ENCODE measurements at regions not wholly inside any gene's neighbourhood (a gene's known extent, or its start where the extent isn't known, plus 50 kb on each side); places are given as distances from the start of the nearest gene placed in this dataset.

DNA sequence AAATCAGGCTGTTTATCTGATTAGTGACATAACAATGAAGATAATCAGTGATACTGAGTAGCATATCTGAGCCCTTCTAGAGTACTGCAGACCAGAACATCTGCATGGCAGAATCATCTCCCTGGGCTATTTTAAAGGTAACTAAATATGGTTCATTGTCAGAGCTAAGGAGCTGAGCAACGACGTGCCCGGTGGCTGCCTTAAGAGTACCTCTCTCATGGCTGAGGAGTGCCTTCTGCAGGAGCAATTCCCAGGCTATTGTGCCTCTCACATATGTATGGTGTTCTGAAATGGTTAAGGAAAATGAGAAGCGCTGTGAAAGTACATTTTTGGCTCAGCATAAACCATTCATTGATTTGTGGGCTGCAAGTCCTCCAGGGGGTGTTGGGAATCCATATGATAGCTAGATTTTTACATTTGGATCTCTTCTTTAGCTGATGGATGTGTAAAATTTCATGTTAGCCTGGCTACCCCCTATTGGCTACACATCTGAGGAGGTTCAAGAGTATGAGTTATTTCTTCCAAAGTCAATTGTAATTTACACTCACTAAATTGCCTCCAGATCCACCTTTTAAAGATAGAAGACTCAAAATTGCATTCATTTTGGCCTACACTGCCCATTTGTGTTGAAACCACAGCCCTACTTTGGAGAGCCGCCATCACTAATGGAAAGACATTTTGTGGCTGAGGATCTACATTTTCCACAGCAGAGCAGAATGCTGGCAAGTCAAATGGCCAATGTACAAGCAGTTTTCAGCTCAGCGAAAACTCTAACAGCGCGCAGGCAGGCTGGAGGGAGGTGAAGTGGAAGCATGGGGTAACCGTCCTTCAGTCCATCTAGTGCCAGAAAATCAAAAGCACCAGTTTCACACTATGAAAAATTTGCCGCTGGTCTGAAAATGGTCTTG, 198.0 kb downstream of the SIM1 start:
- no peak for DNase-seq

- DNase-seq, result no peak
Observed at GRCh38 chr6:100262086-100262485, 202.6 kb downstream of the SIM1 start.

- no peak for DNase-seq
Observed at GRCh38 chr6:100261486-100261885, 203.2 kb downstream of the SIM1 start.

GRCh38 chr6:100260584-100260983, 204.1 kb downstream of the SIM1 start:
- DNase-seq, result no peak

DNA sequence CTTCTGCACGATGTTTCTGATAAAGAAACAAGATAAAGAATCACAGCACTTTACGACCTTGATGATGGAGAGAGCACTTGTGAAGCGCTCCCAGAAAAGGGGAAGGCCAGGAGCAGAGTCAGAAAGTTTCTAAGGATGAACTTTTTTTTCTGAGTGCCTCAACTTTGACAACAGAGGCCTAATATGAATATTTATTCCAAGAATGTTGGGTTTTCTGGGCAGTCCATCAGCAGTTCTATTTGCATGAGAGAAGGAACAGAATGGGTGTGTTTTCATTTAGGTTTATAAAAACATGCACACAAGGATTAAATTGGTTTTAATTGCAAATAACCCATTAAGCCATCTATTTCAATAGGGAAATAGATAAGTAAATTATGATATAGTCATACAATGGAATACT, 204.9 kb downstream of the SIM1 start:
- no peak for DNase-seq

GRCh38 chr6:100258752-100259151, 206.0 kb downstream of the SIM1 start:
- DNase-seq, result no peak

DNA sequence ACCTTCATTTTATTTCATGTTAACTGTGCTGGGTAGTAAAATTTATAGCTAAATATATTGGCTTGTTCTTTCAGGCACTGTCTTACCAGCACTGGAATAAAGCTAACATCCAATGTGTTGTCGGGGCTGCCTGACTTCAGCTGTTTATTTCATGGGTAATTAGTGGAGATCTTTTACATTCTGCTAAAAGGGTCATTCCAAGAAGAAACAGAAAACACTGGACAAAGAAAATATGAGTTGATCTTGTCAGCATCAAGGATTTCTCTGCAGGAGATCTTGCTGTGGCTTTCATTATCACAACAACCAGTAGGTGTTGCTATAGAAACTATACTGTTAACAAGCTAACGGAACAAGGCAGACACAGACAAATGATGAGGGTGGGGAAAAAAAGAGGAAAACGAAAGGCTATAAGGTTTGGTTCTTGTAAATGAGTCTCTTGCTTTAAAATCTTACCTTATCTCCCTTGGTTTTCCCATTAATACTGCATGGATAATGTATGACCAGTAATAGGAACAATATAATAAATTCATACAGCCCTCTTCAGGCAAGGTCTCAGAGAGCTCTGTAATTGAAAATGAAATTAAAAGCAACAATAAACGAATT, 206.8 kb downstream of the SIM1 start:
- DNase-seq, result peak; percentile 14

DNA sequence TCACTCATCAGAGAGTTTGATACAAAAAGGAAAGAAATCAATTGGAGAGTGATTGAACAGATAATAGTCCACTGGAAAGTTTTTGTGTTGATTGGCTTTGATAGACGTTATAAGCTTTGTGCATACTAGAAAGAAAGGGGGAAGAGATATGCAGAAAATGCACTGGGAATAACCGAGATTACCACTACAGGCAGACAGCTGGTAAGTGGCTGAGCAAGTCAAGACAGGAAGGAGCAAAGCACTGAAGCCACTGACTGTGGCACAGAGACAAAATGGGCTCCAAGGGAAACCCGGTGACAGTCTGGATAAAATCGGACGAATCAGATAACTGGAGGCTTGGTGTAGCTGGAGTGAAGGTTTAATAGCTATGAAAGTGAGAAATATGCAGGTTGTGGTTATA, 209.0 kb downstream of the SIM1 start:
- no peak for DNase-seq

- no peak for DNase-seq
Observed at GRCh38 chr6:100247123-100247522, 217.6 kb downstream of the SIM1 start.

- DNase-seq, result no peak
Observed at GRCh38 chr6:100246206-100246605, 218.5 kb downstream of the SIM1 start.

DNA sequence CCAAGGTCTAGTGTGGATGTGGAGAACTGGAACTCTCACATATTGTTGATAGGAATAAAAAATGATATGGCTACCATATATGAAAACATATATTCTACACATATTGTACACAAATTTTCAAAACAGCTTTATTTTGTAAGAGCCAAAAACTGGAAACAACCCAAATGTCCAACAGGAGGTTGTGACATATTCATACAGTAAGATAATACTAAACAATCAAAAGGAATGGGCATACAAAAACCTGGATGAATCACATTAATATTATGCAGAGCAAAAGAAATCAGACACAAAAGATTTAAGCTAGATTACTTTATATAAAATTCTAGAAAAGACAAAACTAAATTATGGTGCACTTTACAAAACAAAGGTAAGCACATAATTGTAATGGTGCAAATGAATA, 223.9 kb downstream of the SIM1 start:
- no peak for DNase-seq

DNA sequence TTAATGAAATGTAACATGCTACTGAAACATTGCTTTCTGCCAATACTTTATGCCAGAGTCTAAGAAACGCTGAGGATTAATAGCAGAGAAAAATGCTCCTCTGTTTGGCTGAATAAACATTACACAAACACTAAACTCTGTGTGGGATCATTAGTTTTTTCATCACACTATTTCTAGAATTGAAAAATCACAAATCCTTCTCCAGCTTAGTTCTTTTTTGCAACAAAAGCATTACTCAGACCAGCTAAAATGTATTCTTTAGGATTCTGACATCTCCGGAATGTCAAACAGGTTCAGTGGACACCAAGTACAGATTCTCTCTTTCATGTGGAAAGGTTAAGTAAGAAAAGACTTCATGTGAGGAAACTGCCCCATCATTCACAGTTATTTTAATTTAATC, 226.9 kb downstream of the SIM1 start:
- DNase-seq, result no peak

DNA sequence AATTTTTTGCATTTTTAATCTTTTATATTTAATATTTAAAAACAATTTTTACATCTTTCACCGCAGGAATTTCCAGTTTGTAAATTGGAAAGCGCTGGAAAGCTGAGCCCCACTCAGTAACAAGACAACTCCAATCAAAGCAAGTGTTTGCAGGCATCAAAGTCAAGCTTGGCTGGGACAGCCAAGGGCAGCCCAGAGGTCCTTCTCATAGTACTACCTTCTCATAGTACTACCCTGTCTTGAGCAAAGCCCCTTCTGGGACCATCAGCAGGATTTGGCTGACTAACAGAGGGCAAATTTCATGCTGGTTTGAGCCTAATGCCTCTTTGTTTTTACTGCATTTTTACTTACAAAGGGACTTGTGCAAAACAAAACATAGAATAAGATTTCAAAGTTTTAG, 228.3 kb downstream of the SIM1 start:
- no peak for DNase-seq

DNA sequence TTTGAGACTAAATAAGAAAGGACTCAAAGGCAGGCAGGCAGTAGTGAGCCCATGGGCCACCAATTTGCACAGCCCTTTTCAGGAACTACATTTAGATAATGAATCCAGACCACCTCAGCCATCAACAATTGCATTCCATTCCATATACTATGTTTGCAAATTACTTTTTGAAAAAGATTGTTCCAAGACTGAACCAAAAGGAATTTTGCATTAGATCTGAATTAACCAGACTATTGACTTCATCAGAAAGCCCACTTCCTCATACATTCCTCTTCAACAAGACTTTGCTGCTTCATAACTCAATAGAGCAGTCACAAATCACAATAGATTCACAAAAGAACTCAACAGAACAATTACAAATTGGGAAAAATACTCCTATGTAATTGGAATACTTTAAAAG, 229.1 kb downstream of the SIM1 start:
- DNase-seq, result no peak

DNA sequence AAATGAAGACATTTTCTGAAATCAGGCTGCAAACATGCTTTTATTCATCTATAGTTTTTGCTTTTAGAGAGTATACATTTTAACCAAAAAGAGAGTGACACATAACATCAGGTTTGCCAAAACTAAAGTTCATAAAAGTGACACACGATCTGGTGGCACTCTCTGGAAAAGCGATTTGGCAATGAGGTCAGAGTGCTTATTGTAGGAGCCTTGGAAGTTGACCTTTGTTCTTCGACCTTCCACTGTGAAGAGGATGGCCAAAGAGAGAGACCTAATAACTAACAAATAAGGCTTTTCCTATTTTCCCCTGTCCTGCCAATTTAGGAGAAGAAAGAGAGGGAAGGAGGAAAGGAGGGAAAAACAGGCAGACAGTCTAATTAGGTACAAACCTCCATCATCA, 230.1 kb downstream of the SIM1 start:
- no peak for DNase-seq

DNA sequence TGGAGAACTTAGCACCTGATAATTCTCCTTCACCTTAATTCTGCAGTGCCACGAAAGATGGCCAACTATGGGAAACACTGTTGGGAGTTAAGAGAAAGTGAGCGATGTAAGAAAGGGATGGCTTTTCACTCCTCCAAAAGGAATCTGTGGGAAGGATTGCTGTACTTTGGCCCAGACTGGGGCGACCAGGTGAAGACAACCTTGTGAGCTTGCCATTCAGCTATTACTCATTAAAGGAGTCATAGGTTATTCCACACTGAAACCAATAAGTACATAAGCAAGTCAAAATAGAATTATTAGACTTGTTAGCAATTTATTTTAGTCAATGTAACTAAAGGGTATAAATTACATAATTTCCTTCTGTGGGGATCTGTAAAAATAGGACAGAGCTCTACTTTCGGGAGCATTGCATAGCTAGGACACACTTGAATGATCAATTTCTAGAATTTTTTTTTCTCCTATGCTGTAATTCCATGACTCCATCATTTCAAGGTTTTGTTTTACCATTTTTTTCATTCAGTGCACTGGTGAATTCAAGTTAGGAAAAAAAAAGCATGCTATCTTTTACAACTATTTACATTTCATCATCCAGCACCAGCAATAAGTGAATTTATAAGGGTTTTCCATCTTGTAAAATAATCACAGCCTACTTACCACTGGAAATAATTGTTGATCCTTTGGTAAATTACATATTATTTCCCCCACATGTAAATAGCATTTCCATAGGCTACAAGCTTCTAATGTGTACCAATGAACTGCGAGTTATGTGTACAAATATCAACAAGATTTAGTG, 231.7 kb downstream of the SIM1 start:
- DNase-seq, result no peak

- no peak for DNase-seq
Observed at GRCh38 chr6:100230953-100231316, 233.8 kb downstream of the SIM1 start.

- no peak for DNase-seq
Observed at GRCh38 chr6:100230115-100230952, 234.4 kb downstream of the SIM1 start.

GRCh38 chr6:100229512-100229911, 235.2 kb downstream of the SIM1 start:
- DNase-seq, result no peak

- DNase-seq, result no peak
Observed at GRCh38 chr6:100228834-100229441, 234.9 kb upstream of the MCHR2 start.

GRCh38 chr6:100228437-100228833, 234.4 kb upstream of the MCHR2 start:
- DNase-seq, result no peak

DNA sequence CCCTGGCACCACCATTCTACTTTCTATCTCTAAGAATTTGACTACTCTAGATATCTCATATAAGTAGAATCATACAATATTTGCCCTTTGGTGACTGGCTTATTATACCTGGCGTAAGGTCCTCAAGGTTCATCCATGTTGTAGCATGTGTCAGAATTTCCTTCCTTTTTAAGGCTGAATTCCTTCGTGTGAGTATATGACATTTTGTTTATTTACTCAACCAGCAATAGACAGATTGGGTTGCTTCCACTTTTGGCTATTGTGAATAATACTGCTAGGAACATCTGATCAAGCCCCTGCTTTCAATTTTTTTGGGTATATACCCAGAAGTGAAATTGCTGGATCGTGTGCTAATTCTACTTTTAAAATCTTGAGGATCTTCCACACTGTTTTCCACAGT, 232.8 kb upstream of the MCHR2 start:
- no peak for DNase-seq
